MM.1S (cell line): ENCODE measurements at regions not wholly inside any gene's neighbourhood (a gene's known extent, or its start where the extent isn't known, plus 50 kb on each side); places are given as distances from the start of the nearest gene placed in this dataset.

Source experiments
- DNase-seq: peaks from one replicate; pipeline ENCODE4 v3.0.0-alpha.2; 2015
- H2AFZ ChIP-seq: fragments of 300-600 bp; sonication (generic); 2 replicates; pipeline ENCODE4 v1.6.0; 2016; ENCODE audit warnings: antibody characterized with exemption, low read length
- H3F3A ChIP-seq: fragments of 300-600 bp; sonication (generic); 2 replicates; pipeline ENCODE4 v1.6.1; 2016; ENCODE audit warnings: mild to moderate bottlenecking, antibody characterized with exemption, low read length, moderate library complexity, mixed read lengths; ENCODE audit not compliant: insufficient read depth
- H3K27ac ChIP-seq: fragments of 300-600 bp; sonication (generic); 2 replicates; pipeline ENCODE4 v1.5.1; 2016; ENCODE audit warnings: mild to moderate bottlenecking, low read length
- H3K27me3 ChIP-seq: fragments of 300-600 bp; sonication (generic); replicated peaks from 2 replicates; pipeline ENCODE4 v1.6.0; 2016; ENCODE audit warnings: low read length; ENCODE audit not compliant: insufficient read depth
- H3K36me3 ChIP-seq: fragments of 300-600 bp; sonication (generic); replicated peaks from 2 replicates; pipeline ENCODE4 v1.6.1; 2016; ENCODE audit warnings: mild to moderate bottlenecking, low read length, mixed read lengths; ENCODE audit not compliant: insufficient read depth
- H3K4me1 ChIP-seq: fragments of 300-600 bp; sonication (generic); 2 replicates; pipeline ENCODE4 v1.6.1; 2016; ENCODE audit warnings: low read length, mixed read lengths
- H3K4me2 ChIP-seq: fragments of 300-600 bp; sonication (generic); 2 replicates; pipeline ENCODE4 v1.6.0; 2016; ENCODE audit warnings: low read depth, low read length
- H3K4me3 ChIP-seq: fragments of 300-600 bp; sonication (generic); 2 replicates; pipeline ENCODE4 v1.5.1; 2016; ENCODE audit warnings: low read length, mixed read lengths
- H3K79me2 ChIP-seq: fragments of 300-600 bp; sonication (generic); 2 replicates; pipeline ENCODE4 v1.6.1; 2016; ENCODE audit warnings: mixed run types, low read length, mixed read lengths
- H3K9ac ChIP-seq: fragments of 300-600 bp; sonication (generic); 2 replicates; pipeline ENCODE4 v1.6.1; 2016; ENCODE audit warnings: low read length, mixed read lengths
- H3K9me2 ChIP-seq: fragments of 300-600 bp; sonication (generic); replicated peaks from 2 replicates; pipeline ENCODE4 v1.6.1; 2016; ENCODE audit warnings: mild to moderate bottlenecking, low read length, mixed read lengths; ENCODE audit not compliant: insufficient read depth
- H3K9me3 ChIP-seq: fragments of 300-600 bp; sonication (generic); replicated peaks from 2 replicates; pipeline ENCODE4 v1.6.1; 2016; ENCODE audit warnings: mild to moderate bottlenecking, low read length, mixed read lengths; ENCODE audit not compliant: insufficient read depth
- H4K20me1 ChIP-seq: fragments of 300-600 bp; sonication (generic); 2 replicates; pipeline ENCODE4 v1.6.1; 2016; ENCODE audit warnings: mild to moderate bottlenecking, low read length, moderate library complexity, mixed read lengths; ENCODE audit not compliant: insufficient read depth
- CTCF ChIP-seq: fragments of 300-600 bp; sonication (generic); IDR thresholded peaks from 2 replicates; pipeline ENCODE4 v1.5.1; 2016; ENCODE audit warnings: antibody characterized with exemption, low read length, mixed read lengths
- EZH2 ChIP-seq: fragments of 300-600 bp; sonication (generic); optimal IDR thresholded peaks from 2 replicates; pipeline ENCODE3; 2017; ENCODE audit warnings: low read depth, mild to moderate bottlenecking, antibody characterized with exemption, low read length, mixed read lengths
- EZH2phosphoT487 ChIP-seq: fragments of 300-600 bp; sonication (generic); IDR thresholded peaks from 2 replicates; pipeline ENCODE4 v1.6.1; 2018; ENCODE audit warnings: antibody characterized with exemption, low read length

DNA sequence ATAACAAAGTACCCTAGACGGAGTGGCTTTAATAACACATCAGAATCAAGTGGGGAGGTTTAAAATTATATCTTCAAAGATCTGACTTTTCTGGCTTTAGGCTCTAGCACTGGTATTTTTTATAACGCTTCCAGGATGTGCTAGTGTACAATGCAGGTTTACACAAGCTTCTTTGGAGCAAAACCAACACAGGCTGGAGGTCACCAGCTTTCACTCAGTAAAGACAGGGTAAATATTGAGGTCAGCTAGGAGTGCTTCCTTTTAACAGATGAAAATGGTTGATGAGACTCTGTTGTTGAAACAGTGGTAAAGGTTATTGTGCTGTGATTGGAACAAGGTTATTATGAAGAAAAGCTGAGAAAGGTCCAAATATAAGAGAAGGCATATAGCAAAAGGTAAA is 414.2 kb downstream of the TAF11L14 start:
- Histone ChIP-seq H3K4me3 (no peak overlapping the region), H4K20me1 (no peaks in the 10 kb centered on the region), H3K4me1 (no peaks in the 10 kb centered on the region), H3K27me3 (no peaks in the 10 kb centered on the region), H3K79me2 (no peaks in the 10 kb centered on the region), H3K9ac (no peak overlapping the region), H3K36me3 (no peaks in the 10 kb centered on the region), H3K9me2 (no peaks in the 10 kb centered on the region), H2AFZ (no peak overlapping the region), H3K9me3 (no peaks in the 10 kb centered on the region), H3F3A (no peaks in the 10 kb centered on the region), H3K27ac (no peak overlapping the region), H3K4me2 (no peak overlapping the region)
- no peak for DNase-seq
- TF ChIP-seq EZH2 (no peak), EZH2phosphoT487 (no peak), CTCF (no peak)

- Histone ChIP-seq H4K20me1 (no peaks in the 10 kb centered on the region), H3K4me1 (no peaks in the 10 kb centered on the region), H3K36me3 (no peaks in the 10 kb centered on the region), H3K4me2 (no peak overlapping the region), H3K9me2 (no peaks in the 10 kb centered on the region), H3K79me2 (no peaks in the 10 kb centered on the region), H3F3A (no peaks in the 10 kb centered on the region), H2AFZ (no peak overlapping the region), H3K4me3 (no peak overlapping the region), H3K27me3 (no peaks in the 10 kb centered on the region), H3K9ac (no peak overlapping the region), H3K27ac (no peak overlapping the region), H3K9me3 (no peaks in the 10 kb centered on the region)
- DNase-seq: no peak
- no peak for TF ChIP-seq CTCF
- TF ChIP-seq EZH2phosphoT487: no peak
- TF ChIP-seq EZH2: no peak
These were observed 416.1 kb downstream of the TAF11L14 start for GRCh38 chr5:18050345-18050744.

DNA sequence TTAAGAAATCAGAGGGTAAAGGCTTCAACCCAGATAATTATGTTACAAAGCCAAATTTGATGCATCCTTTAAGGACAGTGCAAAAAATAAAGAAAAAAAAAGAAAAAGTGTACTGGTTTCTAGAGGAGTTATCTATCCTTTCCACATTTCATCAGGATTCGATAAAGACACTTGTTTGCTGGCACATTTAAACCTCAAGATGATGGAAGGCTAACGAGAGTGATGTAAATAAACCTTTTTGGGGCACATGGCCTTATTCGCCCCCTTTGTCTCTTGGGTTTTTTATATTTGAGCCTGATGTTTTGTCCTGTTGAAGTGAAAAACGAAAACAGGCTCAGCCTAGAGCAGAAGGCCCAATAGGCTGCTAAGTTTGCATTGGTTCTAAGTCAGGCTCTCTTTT is 416.5 kb downstream of the TAF11L14 start:
- DNase-seq: no peak
- H3K9ac ChIP-seq: no peak overlapping the region
- no peaks in the 10 kb centered on the region for H3K27me3 ChIP-seq
- TF ChIP-seq EZH2 (no peak), CTCF (no peak), EZH2phosphoT487 (no peak)
- H3K79me2 ChIP-seq: no peaks in the 10 kb centered on the region
- no peak overlapping the region for H3K4me3 ChIP-seq
- H3K4me1 ChIP-seq: no peaks in the 10 kb centered on the region
- H3K9me3 ChIP-seq: no peaks in the 10 kb centered on the region
- no peak overlapping the region for H2AFZ ChIP-seq
- H3K9me2 ChIP-seq: no peaks in the 10 kb centered on the region
- no peaks in the 10 kb centered on the region for H3F3A ChIP-seq
- H4K20me1 ChIP-seq: no peaks in the 10 kb centered on the region
- H3K27ac ChIP-seq: no peak overlapping the region
- no peak overlapping the region for H3K4me2 ChIP-seq
- H3K36me3 ChIP-seq: no peaks in the 10 kb centered on the region
